ENCODE measurements at regions not wholly inside any gene's neighbourhood (a gene's known extent, or its start where the extent isn't known, plus 50 kb on each side); places are given as distances from the start of the nearest gene placed in this dataset.
"Not testable (repeated sequence)": the region's sequence is repeated elsewhere in the genome, so short reads cannot be mapped to it uniquely, and the experiment has no call there.

DNA sequence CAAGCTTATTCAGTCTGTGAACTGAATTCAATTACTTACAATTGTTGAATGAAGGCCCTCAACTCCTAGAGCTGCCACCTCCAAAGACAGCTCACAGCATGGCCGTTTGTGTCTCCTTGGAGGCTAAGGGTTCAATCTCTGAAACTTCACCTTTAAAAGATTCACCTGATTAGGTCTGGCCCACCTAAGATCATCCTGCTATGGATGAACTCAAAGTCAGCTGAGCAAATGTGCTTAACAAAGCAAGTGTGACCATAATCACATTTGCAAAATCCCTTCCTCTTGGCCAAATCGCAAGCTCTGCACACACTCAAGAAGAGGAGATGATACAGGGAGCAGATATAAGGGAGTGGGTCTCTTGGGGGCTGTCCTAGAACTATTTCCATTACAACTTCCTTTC is 105.0 kb upstream of the FAM90A1 start:
- TF ChIP-seq CTCF (IDR thresholded peaks at IDR 0.05); CBX2 (IDR thresholded peaks at IDR 0.05; ENCODE audit: borderline replicate concordance, low read depth); RAD21 (conservative IDR thresholded peaks at IDR 0.05 in 1 of 2, IDR thresholded peaks at IDR 0.05 in 1 of 2); NR3C1 (IDR thresholded peaks at IDR 0.05); GATA3 (IDR thresholded peaks at IDR 0.05; ENCODE audit: borderline replicate concordance); RNF2 (IDR thresholded peaks at IDR 0.05; ENCODE audit: borderline replicate concordance, low read depth); ESRRA (IDR thresholded peaks at IDR 0.05; ENCODE audit: borderline replicate concordance, low read length); MAFK (IDR thresholded peaks at IDR 0.05; ENCODE audit: partially characterized antibody): not testable (repeated sequence)
